ENCODE measurements at regions not wholly inside any gene's neighbourhood (a gene's known extent, or its start where the extent isn't known, plus 50 kb on each side); places are given as distances from the start of the nearest gene placed in this dataset.

DNA sequence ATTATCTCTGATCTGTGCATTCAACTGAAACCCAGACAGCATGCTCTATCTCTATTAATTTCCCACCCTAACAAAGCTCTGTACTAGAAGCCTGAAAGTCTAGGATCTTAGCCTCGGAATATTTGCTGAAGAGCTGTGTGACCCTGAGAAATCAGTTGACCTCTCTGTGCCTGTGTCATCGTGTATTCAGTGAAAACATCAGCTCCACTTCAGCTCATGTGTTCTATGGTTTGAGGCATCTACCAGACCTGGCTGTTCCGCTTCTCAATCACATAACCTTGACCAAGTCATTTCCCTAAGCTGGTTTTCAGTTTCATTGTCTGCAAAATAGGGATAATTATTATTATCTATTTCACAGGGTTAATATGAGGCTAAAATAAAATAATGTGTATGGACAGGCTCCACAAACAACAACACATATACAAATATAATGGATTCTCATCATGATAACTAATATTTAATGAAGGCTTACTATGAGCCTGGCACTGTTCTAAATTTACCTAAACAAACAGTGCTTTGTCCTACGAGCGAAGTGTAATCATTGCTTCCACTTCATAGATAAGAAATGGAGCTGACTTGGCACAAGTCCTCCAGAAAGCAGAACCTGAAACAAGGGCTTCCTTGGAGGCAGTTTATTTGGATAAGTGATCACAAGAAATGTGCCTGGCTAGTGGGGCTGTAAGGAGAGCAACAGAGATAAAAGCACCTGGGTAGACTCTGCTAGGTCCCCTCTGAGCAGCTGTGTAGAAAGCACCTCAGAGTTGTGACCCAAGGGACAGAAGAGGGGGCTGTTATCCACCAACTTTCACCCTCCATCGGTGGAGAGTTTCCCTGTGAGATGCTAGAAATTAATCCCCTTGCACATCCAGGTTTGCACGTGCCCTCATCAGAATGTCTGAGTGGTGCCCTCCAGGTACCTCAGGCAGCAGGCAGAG lies 356.9 kb downstream of the RAB28 start:
- no peak for DNase-seq

DNA sequence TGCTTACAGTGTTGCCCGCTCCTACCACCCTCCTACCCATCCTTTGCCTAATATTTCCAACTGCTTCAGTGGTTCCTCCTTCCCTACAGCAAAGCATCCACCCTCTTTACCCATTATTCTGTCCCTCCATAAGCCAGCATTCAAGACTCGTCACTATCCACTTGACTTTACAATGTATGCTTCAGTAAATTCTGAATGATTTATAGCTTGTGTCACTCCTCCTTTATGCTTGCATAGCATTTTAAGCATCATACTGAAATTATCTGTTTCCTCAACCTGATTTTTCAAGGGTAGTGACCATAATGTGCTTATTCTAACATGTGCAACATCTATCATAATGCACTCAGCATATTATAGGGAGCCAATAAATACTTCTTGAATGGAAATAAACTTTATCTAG lies 365.5 kb downstream of the RAB28 start:
- DNase-seq, result no peak

DNA sequence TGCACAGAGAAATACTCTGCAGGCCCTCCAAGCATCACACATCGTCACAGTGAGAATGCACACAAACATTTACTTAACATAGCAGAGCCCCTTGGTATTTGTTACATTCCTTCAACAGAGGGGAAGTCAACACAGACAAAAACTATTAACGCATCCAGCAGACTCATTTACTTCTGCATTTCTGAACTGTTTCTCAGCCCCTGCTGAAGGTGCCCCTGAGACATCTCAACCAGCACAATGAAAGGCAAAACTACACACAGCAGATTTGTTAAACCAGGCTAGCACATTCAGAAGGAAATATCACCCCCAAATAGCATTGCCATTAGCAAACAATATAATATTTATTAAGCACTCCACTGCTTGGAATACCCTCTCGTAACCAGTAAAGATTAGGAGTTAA lies 367.0 kb downstream of the RAB28 start:
- DNase-seq, result no peak

DNA sequence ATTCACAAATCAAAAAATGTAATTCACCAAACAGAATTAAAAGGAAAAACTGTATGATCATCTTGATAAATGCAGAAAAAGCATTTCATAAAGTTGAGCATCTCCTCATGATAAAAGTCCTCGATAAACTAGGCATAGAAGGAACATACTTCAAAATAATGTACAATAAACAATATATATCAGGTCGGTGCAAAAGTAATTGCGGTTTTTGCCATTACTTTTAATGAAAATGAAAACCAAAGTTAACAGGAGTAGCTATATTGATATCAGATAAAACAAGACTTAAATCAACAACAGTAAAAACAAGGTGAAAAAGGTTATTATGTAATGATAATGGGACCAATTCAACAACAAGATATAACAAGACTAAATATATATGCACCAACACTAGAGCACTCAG lies 372.1 kb downstream of the RAB28 start:
- DNase-seq, result no peak

DNA sequence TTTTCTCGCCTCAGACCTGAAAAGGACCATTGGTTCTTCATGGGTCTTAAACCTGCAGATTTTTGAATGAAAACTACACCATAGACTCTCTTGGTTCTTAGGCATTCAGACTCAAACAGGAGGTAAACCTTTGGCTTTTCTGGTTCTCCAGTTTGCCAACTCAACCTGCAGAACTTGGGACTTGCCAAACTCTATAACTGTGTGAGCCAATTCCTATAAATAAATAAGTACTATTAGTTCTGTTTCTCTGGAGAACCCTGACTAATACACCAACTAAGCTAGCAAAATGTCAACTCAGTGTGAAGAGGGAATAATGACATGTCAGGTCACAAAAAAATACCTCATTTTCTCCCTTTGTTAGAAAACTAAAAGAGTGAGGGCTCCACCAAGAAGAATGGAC lies 374.6 kb downstream of the RAB28 start:
- no peak for DNase-seq

DNA sequence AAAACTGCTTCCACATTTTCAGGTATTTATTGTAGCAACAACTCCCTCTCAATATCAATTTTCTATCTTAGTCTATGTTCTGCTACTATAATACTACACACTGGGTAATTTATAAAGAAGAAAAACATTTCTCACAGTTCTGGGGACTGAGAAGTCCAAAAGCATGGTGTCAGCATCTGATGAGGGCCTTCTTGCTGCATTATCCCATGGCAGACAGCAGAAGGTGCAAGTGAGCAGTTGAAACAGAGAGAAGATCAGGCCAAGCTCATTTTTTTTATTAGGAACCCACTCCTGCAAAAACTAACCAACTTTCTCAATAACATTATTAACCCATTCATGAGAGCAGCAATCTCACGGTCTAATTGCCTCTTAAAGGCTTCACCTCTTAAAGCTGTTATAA lies 376.0 kb downstream of the RAB28 start:
- DNase-seq, result no peak

DNA sequence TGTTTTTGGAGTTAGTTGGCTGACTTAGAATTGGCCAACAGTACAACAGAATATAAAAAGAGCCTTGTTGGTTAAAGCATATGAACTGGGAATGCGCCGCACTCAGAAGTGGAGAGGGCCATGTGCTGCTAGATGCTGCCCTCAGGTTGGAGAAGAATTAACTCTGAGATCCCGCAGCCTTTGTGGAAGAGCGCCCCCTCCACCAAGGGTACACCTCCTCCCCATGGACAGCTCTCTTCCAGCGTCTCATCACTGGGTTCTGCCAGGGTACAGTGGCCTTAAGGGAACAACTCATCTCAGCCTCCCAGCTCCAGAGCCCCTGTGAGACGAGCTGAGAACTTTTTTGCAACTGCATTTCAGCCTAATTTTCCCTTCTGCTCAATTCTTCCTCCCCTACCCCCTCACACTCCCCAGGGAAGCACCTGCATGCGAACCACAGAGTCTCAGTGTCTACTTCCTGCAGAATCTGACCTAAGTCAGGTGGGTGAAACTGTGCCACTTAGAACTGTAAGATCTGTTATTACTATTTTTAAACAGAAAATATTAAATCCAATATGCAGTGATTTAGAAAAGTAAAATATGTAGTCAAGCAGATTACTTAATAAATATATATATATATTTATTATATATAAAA lies 380.6 kb downstream of the RAB28 start:
- no peak for DNase-seq

DNA sequence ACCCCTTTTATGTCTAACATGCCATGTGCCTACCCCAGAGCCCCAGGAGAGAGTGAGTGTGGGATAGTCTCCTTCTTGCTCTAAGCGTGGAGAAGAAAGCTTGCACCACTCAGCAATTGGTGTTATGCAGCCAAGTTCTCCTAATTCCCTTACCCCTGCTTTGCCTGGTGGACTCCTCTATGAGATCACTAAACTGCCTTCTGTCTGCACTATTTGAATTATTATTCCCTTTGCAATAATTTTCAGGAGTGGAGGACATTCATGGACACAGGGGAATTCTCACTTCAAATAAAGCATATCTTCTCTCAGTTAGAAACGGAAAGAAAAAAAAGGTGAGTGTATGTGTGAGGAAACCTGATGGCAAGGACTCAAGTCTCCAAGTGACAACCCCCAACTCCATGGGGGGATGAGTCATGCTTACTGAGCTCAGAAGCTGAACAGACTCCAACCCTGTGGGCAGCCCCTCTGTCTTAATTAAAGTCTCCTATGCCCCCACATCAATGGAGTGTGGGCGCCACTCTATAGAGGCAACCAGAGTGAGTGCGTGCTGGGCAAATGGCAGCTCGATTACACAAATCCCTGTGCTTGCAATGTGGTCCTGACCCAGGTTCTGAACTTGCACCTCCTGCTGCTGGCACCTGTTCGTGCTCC lies 381.9 kb downstream of the RAB28 start:
- no peak for DNase-seq

DNA sequence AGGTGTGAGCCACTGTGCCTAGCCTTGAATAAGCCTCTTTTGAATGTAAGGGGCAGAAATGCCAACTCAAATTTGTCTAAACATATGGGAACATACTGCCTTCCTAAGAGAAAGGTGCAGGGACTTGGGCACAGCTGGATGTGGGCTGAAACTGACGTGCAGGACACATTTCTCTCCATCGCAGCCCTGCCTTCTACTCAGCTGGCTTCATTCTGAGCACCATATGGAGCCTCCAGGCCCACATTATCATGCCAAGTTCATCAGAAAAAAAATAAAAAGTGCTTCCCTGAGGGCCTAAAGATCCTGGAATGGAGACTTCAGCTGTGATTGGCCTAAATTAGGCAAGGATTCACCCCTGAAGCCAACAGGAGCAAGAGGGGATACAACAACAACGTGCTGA lies 386.2 kb downstream of the RAB28 start:
- no peak for DNase-seq

DNA sequence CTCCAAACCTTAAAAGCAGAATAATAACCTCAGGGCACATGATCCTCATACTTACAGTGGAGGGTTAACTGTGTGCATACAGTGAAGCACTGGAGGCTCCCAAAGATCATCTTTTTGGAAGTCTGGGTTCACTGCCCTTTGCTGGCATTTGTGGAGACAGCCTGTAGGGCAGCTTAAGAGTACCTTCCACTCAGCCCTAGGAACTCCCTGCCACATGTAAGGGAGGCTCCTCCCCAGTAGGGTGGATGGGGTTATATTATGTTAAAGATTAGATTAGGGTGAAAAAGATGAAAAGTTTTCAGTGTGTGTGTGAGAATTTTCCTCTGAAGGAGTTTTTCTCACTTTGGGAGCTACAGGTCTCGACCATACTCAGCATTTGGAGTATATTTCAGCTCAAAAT lies 388.4 kb downstream of the RAB28 start:
- no peak for DNase-seq

DNA sequence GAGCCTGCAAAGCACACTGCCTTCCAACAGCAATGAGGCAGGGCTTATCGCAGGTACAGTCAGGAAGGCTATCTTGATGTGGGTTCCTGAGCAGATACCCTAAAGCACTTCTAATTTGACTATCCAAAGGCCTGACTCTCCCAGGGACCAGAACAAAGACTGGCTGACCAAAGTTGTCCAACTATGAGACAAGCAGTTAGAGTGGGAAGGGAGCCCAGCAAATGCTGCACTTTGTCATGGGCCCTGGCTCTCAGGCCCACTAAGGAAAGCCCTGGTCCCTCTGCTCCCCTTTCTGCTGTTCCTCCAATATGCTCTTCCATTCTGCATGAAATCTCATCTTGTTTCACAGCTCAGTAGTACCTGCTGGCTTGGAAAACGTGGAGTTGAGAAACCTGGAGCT lies 391.0 kb downstream of the RAB28 start:
- no peak for DNase-seq

DNA sequence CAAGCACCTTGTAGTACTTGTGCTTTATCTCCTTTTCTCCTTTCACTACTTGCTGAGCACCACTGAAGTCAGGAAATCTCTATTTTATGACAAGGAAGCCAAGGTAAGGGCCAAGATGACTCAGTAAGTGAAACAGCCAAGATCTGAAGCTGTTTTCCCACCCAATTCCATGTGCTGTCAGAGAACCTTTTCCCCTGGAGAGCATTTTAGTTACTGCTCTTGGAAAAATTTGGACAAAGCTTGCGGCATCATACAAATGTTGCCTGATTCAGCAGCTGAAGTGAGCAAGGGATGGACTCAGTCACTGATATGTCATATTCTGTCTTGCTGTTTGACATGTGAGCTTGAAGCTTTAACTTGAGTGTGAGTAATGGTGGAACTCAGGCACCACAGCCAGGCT lies 391.4 kb downstream of the RAB28 start:
- DNase-seq, result no peak

DNA sequence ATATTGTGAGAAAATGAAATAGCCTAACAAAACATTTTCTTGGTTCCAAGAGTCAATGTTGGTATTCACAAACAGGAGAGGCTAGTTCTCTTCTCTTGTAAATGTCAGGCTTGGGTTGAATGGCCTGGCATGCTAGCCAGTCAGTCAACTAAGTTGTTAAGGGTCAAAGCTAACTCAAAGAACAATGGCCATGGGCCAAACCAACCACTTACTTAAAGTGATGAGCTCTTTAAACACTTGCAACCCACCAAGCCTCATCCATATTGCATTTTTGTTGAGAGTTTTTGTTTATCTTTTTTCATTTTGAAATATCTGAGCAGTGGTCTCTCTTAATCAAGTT lies 394.5 kb downstream of the RAB28 start:
- DNase-seq, result no peak

DNA sequence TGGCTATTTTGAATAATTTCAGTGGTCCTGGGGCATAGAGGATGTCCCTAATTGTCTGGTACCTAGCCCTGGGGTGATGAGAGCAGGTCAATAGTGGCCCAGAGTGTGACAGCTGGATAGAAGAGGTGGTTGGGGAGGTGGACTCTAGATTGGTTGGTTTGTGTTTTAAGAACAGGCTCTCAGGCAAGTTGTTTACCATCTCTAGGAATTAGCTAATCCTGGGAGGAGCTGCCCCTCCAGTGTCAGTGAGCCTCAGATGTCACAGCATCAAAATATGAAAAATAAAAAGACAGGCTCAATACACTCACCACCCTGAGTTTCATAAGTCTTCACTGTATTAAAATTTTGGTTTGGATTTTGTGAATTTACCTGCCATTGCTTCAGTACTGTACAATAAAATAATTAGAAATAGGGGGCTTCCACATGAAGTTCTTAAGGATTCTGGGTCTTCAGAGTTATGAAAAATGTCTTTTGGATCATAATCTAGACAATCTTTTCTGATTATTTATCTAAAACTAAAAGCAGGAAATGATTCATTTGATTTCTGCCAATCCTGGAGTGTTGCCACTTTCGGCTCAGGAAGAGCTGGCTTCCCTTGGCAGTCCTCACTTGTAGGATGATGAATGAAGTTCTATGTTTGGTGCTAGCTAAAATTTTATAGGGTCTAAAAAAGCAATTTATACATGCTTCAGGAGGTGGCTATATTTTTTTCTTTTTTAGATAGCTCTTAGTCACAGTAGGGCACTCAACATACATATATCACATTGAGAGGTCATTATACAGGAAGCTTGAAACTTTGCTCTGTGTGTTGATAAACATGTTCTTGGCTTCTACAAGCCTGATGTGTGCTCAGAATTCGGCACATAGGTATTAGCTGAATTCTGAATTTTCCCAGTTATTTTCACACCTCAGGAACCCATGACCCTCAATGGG lies 395.1 kb downstream of the RAB28 start:
- DNase-seq, result no peak

DNA sequence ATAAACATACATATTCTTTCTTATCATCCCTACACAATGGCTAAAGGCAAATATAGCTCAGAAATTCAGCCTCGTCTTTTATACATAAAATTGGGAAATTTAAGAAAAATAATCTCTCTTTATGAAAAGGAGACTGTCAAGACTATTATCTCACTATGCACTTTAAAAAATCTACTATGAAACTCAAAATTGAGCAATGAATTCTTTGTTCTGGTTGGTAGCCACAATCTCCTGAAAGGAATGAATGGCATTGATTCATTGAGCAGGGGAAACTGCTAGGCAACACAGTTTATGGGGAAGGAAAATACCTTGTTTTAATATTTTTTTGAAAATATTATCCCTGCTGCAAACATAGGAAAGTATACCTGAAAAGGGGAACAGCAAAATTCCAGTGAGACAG lies 397.1 kb downstream of the RAB28 start:
- DNase-seq, result no peak

DNA sequence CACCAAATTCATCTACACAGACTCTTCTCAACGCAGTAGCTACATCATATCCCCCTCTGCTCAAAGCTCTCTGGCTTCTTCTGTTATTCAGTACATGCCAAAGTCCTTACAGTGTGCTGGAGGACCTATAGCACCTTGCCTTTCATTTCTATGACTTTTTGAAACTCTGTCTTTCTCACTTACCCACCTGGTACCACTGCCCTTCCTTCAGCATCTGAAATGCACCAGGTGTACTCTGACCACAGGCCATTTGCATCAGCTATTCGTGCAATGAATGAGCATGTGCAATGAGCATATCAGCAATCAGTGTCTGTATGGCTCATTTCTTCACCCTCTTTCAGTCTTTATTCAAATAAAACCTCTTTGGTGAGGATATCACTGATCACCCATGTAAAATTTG lies 399.9 kb downstream of the RAB28 start:
- no peak for DNase-seq

DNA sequence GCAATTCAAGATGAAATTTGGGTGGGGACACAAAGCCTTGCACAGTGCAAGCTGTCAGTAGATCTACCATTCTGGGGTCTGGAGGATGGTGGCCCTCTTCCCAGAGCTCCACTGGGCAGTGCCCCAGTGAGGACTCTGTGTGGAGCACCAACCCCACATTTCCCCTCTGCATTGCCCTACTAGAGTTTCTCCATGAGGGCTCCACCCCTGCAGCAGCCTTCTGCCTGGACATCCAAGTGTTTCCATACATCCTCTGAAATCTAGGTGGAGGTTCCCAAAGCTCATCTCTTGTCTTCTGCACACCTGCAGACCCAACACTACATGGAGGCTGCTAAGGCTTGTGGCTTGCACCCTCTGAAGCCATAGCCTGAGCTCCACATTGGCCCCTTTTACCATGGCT lies 402.3 kb downstream of the RAB28 start:
- DNase-seq, result no peak

DNA sequence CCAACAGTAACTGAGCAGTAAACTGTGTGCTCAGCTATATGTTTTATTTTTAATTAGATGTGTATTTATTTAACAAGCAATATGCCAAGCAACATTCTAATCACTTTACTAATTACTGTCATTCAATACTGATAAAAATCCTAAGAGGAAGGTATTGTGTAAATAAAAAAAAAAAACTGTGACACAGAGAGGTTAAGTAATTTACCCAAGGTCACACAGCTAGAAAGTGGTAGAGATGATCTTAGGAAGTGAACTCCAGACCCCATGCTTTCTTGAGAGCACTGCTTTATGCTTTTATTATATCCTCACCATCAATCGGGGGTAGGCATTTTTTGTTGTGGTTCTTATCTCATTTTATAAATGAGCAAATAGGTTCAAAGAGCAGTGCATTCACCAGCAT lies 417.1 kb downstream of the RAB28 start:
- no peak for DNase-seq

DNA sequence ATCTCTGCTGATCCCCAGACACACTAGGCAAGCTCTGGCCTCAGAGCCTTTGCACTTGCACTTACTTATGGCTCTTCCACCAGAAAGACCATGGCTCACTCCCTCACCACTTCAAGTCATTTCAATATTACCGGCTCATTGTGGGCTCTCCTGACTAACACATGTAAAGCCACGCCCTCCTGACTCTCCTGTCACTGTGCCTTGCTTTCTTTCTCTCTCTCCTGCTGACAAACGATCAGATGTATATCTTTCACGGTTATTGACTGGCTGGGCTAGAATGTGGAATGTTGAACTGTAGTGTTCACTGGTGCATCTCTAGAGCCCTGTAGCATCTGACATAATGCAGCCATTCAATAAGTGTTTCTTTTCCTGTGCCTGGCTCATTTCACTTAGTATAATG lies 425.1 kb downstream of the RAB28 start:
- no peak for DNase-seq

DNA sequence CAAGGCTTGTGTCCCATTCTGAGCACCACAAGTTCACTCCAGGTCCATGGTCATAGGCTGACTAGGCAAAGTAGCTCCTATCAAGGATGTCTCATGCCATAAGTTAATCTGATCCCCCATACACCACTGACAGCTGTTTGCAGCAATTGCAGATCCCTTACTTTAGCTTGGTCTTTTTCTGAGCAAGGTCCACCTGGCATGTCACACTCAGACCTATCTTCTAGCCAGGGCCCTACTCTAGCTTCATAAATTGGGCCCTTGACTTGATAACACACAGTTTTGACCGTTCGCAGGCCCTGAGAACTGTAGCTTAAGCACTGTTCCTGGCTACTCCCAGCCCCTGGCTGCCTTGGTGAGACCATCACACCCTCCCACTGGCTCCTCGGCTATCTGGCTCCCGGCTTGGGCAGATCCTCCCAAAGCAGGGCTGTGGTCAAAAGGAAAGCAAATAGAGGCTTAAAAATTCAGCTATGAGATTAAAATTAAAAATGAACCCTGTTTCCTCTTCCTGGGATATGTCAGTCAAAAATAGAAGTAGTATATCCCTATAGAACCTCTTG lies 427.4 kb downstream of the RAB28 start:
- DNase-seq, result no peak

DNA sequence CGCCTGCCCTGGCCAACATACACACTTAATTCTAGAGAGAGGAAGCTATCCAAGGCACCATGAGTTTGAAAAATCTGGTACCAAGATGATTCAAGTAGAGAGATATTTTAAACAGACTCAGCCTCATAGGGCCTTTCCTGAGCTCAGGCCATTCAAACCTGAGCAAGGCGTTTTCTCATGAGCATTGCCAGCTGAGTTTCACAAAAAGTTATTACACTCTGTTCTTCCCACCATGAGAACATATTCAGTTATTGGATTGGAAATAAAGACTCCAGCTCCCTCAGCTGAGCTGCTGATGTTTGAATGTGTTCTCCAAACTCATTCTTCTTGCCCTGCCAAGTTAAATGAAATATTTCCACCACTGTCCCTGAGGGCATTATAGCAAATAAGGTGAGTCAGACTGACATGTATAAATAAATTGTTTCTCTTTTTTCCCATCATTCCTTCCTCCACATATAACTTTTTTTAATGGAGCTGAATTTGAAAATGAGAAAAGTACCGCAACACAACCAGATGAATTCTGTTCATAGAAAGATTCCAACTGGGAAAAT lies 429.6 kb downstream of the RAB28 start:
- no peak for DNase-seq

DNA sequence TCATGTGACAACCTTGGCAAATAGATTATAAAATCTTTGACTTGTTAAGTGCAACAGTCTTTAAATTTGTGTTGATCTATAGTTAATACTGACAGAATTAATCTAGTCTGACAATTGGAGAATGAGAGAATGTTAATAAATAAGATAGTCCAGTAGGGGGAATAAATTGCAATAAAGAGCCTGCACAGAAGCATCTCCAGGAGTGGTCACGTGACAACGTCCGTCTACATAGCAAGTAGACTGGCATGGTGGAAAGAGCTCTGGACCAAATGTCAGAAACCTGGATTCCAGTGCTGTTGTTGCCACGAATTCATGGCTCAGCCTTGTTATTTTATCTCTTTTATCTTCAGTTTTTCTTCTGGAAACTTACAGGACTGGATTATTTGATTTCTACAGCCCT lies 436.5 kb downstream of the RAB28 start:
- no peak for DNase-seq

DNA sequence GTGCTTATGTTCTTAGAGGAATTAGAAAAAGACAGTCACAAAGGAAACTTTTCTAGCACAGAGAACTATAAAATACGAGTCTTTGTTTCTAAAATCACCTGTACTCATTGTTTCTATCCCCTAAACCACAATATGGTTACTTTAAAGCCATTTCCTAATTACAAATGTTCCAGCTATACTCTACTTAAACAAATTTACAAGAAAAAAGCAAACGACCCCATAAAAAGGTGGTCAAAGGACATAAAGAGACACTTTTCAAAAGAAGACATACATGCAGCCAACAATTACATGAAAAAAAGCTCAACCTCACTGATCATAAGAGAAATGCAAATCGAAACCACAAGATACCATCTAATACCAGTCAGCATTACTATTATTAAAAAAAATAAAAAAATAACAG lies 447.3 kb downstream of the RAB28 start:
- no peak for DNase-seq
